GM12878 (cell line): ENCODE measurements at regions not wholly inside any gene's neighbourhood (a gene's known extent, or its start where the extent isn't known, plus 50 kb on each side); places are given as distances from the start of the nearest gene placed in this dataset.

Experiments
- ATAC-seq: fragments of 200-7000 bp; cut with Tn5 transposase; 3 replicates; pipeline ENCODE4 v1.9.1; 2020; ENCODE audit warnings: mild to moderate bottlenecking, moderate library complexity
- BruUV-seq: library from RNA; stranded (reverse); fragments of 400-500 nt; replicated peaks from 2 replicates; lab custom pipeline; 2021; lab: Mats Ljungman, UMichigan
- CTCF ChIA-PET: fragments of 300-600 bp; sonication (Branson Sonifier 250); formaldehyde crosslinking; extraction: SDS; loops from one replicate; lab custom pipeline; 2021; ENCODE audit warnings: inconsistent platforms; lab: Yijun Ruan, JAX
- POLR2A ChIA-PET: fragments of 350-600 bp; formaldehyde crosslinking; extraction: SDS; loops from one replicate; lab custom pipeline; 2021; ENCODE audit warnings: inconsistent platforms; lab: Charles Lee
- RAD21 ChIA-PET: fragments of 300-600 bp; sonication (Branson Sonifier 250); formaldehyde crosslinking; loops from one replicate; lab custom pipeline; 2023; ENCODE audit warnings: antibody characterized with exemption; ENCODE audit not compliant: unreplicated experiment; lab: Charles Lee
- SMC1A ChIA-PET: fragments of 300-600 bp; sonication (Branson Sonifier 250); formaldehyde crosslinking; loops from one replicate; lab custom pipeline; 2023; ENCODE audit not compliant: unreplicated experiment, uncharacterized antibody; lab: Charles Lee
- DNase-seq: peaks from one replicate; pipeline ENCODE4 v3.0.0-alpha.2; 2011; ENCODE audit warnings: low read depth, low spot score
- FAIRE-seq: peaks from 3 replicates; lab custom pipeline; 2011; peaks lifted over from hg19 to GRCh38; lab: Jason Lieb, UNC
- H2AFZ ChIP-seq: 2 replicates; pipeline ENCODE4 v1.6.0; 2011; ENCODE audit warnings: low read depth, low read length, control low read depth; ENCODE audit not compliant: control insufficient read depth
- H3K27ac ChIP-seq: 2 replicates; pipeline ENCODE4 v1.5.1; 2011; ENCODE audit warnings: control low read depth; ENCODE audit not compliant: control insufficient read depth, insufficient read depth
- H3K27me3 ChIP-seq, 2 experiments: replicated peaks in 1 of 2; 2 replicates each; pipeline versions ENCODE4 v1.6.0 to v1.6.1; 2011; ENCODE audit warnings: low read length in 1 of 2; ENCODE audit not compliant: control insufficient read depth in 2 of 2, insufficient read depth in 2 of 2
- H3K36me3 ChIP-seq, 2 experiments: 2 replicates each; pipeline ENCODE4 v1.5.1; 2011; ENCODE audit warnings: low read length in 1 of 2; ENCODE audit not compliant: control insufficient read depth in 2 of 2, insufficient read depth in 2 of 2
- H3K4me1 ChIP-seq: 2 replicates; pipeline ENCODE4 v1.6.1; 2011; ENCODE audit warnings: mild to moderate bottlenecking, low read length, moderate library complexity, mixed read lengths; ENCODE audit not compliant: control insufficient read depth, insufficient read depth
- H3K4me2 ChIP-seq: 2 replicates; pipeline ENCODE4 v1.6.0; 2011; ENCODE audit warnings: control low read depth; ENCODE audit not compliant: control insufficient read depth, insufficient read depth
- H3K4me3 ChIP-seq: fragments of 200-600 bp; sonication (generic); 2 replicates; pipeline ENCODE4 v1.5.1; 2016
- H3K79me2 ChIP-seq: 2 replicates; pipeline ENCODE4 v1.6.0; 2011; ENCODE audit warnings: low read length; ENCODE audit not compliant: control insufficient read depth, insufficient read depth
- H3K9ac ChIP-seq: 2 replicates; pipeline ENCODE4 v1.8.0; 2011; ENCODE audit warnings: low read length, control low read depth, mixed read lengths; ENCODE audit not compliant: control insufficient read depth, insufficient read depth
- H3K9me3 ChIP-seq: replicated peaks from 3 replicates; pipeline ENCODE4 v1.5.1; 2011; ENCODE audit warnings: mild to moderate bottlenecking, low read length; ENCODE audit not compliant: control insufficient read depth, insufficient read depth
- H4K20me1 ChIP-seq: 2 replicates; pipeline ENCODE4 v1.6.0; 2011; ENCODE audit not compliant: control insufficient read depth, insufficient read depth
- BCL3 ChIP-seq: IDR thresholded peaks from 2 replicates; pipeline ENCODE4 v1.6.1; 2011; ENCODE audit warnings: borderline replicate concordance, low read depth, mild to moderate bottlenecking, moderate library complexity, low read length; ENCODE audit not compliant: insufficient read depth, poor library complexity, severe bottlenecking
- EED ChIP-seq: sonication (generic); IDR thresholded peaks from 2 replicates; pipeline ENCODE4 v1.6.1; 2016; ENCODE audit warnings: antibody characterized with exemption, low read depth
- EP300 ChIP-seq, 2 experiments: fragments of 150-350 bp in 1 of 2; IDR thresholded peaks; 2 replicates each; pipeline ENCODE4 v1.6.1; 2011 to 2012; ENCODE audit warnings: low read depth in 2 of 2, low read length in 2 of 2, borderline replicate concordance in 1 of 2, improper control_type of control experiment in 1 of 2, inconsistent platforms in 1 of 2; ENCODE audit not compliant: control insufficient read depth in 1 of 2
- HDAC6 ChIP-seq: fragments of 200-600 bp; sonication (generic); IDR thresholded peaks from one replicate; pipeline ENCODE4 v1.8.0; 2017; ENCODE audit warnings: antibody characterized with exemption; ENCODE audit not compliant: unreplicated experiment
- KAT2A ChIP-seq: conservative IDR thresholded peaks from 2 replicates; pipeline ENCODE4 v1.6.1; 2011; ENCODE audit warnings: low read depth, low read length; ENCODE audit not compliant: control insufficient read depth
- RBBP5 ChIP-seq: fragments of 200-600 bp; sonication (generic); conservative IDR thresholded peaks from 2 replicates; pipeline ENCODE4 v1.6.1; 2016
- TCF12 ChIP-seq: IDR thresholded peaks from 2 replicates; pipeline ENCODE4 v1.6.1; 2011; ENCODE audit warnings: low read depth, mild to moderate bottlenecking, low read length
- ZBED1 ChIP-seq: IDR thresholded peaks from 2 replicates; pipeline ENCODE4 v1.6.1; 2016; ENCODE audit warnings: borderline replicate concordance
- ZNF24 ChIP-seq: fragments of 450-650 bp; IDR thresholded peaks from 2 replicates; pipeline ENCODE4 v1.6.1; 2017; ENCODE audit warnings: antibody characterized with exemption, mild to moderate bottlenecking
- ZNF592 ChIP-seq: fragments of 450-650 bp; IDR thresholded peaks from 2 replicates; pipeline ENCODE4 v1.6.1; 2017; ENCODE audit warnings: mild to moderate bottlenecking, moderate library complexity
- WGBS: methylation state at CpG from one replicate; pipeline ENCODE4 v1.1.6; 2016; ENCODE audit warnings: low lambda C conversion rate; ENCODE audit not compliant: insufficient replicate concordance, insufficient coverage; ENCODE audit errors: missing lambda C conversion rate; 5-methylcytosine and 5-hydroxymethylcytosine counted together
- in situ Hi-C: fragments of 300-500 bp; cut with MboI; formaldehyde crosslinking; loops from 9 replicates; pipeline ENCODE4 v1.14.3; 2018; ENCODE audit warnings: mixed read lengths
- intact Hi-C: fragments of 100-400 bp; cut with micrococcal nuclease; formaldehyde crosslinking; loops from one replicate; pipeline ENCODE4 v1.14.2; 2022; ENCODE audit not compliant: unreplicated experiment
- TF ChIP-seq, protein P1 (sequence below): fragments of 450-650 bp; IDR thresholded peaks from 2 replicates; pipeline ENCODE4 v1.6.1; 2017; ENCODE audit warnings: mild to moderate bottlenecking, low read depth, inconsistent platforms; ENCODE audit not compliant: poor library complexity, severe bottlenecking

DNA sequence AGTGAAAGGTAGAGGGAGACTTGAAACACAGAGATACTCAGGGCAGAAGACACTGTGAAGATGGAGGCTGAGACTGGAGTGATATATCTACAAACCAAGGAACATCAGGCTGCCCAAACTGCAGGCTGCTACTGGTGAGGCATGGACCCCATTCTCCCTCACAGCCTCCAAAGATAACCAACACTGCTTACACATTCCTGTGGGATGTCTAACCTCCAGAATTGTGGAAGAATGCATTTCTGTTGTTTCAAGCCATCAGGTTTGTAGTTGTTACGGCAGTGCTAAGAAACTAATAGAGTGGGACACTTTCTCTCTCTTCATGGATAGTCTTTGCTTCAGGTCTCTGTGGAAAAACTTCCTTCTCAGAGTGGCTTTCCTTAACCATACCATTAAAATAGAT, 182.6 kb upstream of the TMEM106B start:
- in situ Hi-C loops (no loop called here), intact Hi-C loops (no loop called here)
- ChIA-PET POLR2A (no interaction called here), RAD21 (no interaction called here), CTCF (interaction anchor here (0.7 kb wide), 1 partner anchor 9 kb away, joined by 3 read pairs; no protein-coding TSS in a partner anchor), SMC1A (no interaction called here)
- H2AFZ ChIP-seq, result no peak overlapping the region
- no peaks in the 10 kb centered on the region for H3K79me2 ChIP-seq
- FAIRE-seq (no peak), DNase-seq (no peak), ATAC-seq (no peak)
- H3K4me2 ChIP-seq, result no peak overlapping the region
- BruUV-seq, result no TSS peak
- no peak overlapping the region for H3K27ac ChIP-seq
- H3K4me1 ChIP-seq, result no peaks in the 10 kb centered on the region
- H4K20me1 ChIP-seq, result no peaks in the 10 kb centered on the region
- no peaks in the 10 kb centered on the region for H3K9me3 ChIP-seq
- H3K4me3 ChIP-seq, result no peak overlapping the region
- 0% methylated on average over 1 of the region's 1 CpG for WGBS
- H3K9ac ChIP-seq, result no peak overlapping the region
- H3K36me3 ChIP-seq, result no peaks in the 10 kb centered on the region
- H3K27me3 ChIP-seq, result no peaks in the 10 kb centered on the region; a peak in 1 of 4 replicates
- TF ChIP-seq EP300 (IDR thresholded peaks at IDR 0.05; ENCODE audit: borderline replicate concordance in 1 of 2, control insufficient read depth in 1 of 2, low read depth in 2 of 2, low read length in 2 of 2), result no peak
- TF ChIP-seq, protein P1, sequence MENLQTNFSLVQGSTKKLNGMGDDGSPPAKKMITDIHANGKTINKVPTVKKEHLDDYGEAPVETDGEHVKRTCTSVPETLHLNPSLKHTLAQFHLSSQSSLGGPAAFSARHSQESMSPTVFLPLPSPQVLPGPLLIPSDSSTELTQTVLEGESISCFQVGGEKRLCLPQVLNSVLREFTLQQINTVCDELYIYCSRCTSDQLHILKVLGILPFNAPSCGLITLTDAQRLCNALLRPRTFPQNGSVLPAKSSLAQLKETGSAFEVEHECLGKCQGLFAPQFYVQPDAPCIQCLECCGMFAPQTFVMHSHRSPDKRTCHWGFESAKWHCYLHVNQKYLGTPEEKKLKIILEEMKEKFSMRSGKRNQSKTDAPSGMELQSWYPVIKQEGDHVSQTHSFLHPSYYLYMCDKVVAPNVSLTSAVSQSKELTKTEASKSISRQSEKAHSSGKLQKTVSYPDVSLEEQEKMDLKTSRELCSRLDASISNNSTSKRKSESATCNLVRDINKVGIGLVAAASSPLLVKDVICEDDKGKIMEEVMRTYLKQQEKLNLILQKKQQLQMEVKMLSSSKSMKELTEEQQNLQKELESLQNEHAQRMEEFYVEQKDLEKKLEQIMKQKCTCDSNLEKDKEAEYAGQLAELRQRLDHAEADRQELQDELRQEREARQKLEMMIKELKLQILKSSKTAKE, result no peak
- TF ChIP-seq ZNF592, result no peak
- TF ChIP-seq RBBP5, result no peak
- no peak for TF ChIP-seq ZNF24
- TF ChIP-seq ZBED1, result no peak
- TF ChIP-seq KAT2A, result no peak
- no peak for TF ChIP-seq BCL3
- no peak for TF ChIP-seq HDAC6
- TF ChIP-seq TCF12, result no peak
- TF ChIP-seq EED, result no peak
